Middle frontal gyrus (tissue), 1 donor: ENCODE measurements at regions not wholly inside any gene's neighbourhood (a gene's known extent, or its start where the extent isn't known, plus 50 kb on each side); places are given as distances from the start of the nearest gene placed in this dataset.
A peak's percentile ranks its signal among the peaks of the same experiment; 100 is the strongest.
"Not testable (repeated sequence)": the region's sequence is repeated elsewhere in the genome, so short reads cannot be mapped to it uniquely, and the experiment has no call there.

Experiments
- DNase-seq: peaks from one replicate; pipeline ENCODE4 v3.0.0-alpha.2; 2015; ENCODE audit warnings: low spot score; ENCODE audit errors: extremely low spot score

GRCh38 chr9:136611606-136612005 lies 51.1 kb upstream of the EGFL7 start:
- DNase-seq: no peak

GRCh38 chr9:136611119-136611518 lies 51.6 kb upstream of the EGFL7 start:
- DNase-seq: no peak

DNA sequence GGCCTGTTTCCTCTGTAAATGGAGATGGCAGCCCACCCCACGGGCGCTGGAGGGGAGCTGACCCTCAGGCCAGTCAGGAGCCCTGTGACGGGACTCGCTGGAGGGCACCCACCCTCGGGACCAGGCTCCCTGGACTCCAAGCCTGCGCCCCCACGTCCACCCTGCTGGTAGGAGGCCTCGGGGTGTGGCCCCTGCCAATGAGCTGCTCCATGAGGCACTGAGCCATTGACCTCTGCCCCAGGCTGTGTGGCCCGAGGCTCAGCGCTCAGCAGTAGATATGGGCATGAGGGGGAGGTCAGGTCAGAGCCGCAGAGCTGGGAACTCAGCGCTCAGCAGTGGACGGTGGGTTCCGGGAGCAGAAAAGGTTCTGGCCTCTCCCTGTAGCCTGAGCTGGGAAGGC lies 52.3 kb upstream of the EGFL7 start:
- DNase-seq: no peak

DNA sequence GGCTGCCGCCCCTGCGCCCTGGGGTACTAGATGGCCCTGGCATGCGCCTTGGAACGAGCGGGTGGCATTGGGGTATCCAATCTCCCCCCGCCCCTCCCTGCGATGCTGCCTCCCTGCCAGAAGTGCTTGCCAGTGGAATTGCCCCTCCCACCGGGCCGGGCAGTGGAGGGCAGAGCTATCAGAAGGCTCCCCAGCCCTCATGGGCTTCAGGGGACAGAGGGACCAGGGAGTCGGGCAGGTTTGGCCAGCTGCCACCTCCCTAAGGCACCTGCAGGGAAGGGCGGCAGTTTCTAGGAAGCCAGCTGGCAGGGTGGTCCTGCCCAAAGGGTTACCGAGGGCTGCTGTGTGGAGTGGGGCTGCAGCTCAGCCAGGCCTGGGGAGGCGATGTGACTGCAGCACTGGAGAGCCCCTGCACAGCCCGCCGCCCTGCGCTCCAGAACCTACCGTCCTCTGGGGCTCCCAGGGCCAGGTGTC lies 52.8 kb upstream of the EGFL7 start:
- no peak for DNase-seq

GRCh38 chr9:136609160-136609475 lies 53.6 kb upstream of the EGFL7 start:
- DNase-seq: no peak

DNA sequence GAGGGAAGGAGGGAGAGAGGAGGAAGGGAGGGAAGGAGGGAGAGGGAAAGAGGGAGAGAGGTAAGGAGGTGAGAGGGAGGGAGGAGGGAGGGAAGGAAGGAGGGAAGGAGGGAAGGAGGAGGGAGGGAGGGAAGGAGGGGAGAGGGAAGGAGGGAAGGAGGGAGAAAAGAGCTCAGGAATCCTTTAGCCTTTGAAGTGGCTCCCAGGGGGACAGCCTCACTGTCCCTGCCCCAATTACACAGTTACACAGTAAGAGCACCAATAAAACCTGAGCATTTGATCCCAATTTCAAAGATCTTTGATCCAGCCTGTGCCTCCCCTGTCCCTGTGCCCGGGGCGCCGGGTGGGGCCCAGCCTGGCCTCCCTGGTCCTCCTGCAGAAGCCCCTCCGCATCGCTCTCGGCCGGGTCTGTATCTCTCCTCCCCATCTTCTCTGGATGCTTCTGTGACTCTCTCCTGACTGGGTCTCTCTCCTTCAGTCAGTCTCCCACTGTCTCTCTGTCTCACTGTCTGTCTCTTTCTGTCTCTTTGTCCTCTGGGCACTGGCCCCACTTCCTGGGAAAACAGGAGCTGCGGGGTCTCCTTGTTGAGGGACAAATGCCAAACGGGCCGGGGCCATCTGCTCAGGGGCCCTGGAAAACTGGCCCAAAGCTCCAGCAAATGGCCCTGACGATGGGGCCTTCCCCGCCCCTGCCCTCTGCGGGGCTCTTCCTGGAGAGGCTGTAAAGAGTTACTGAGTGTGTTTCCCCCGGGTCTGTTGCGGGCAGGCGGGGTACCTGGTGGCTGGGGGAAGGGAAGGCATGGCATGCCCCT lies 54.2 kb upstream of the EGFL7 start:
- no peak for DNase-seq

- DNase-seq: no peak
Observed at GRCh38 chr9:136607334-136607919, 55.3 kb upstream of the EGFL7 start.

GRCh38 chr9:136606687-136607333 lies 55.9 kb upstream of the EGFL7 start:
- no peak for DNase-seq

GRCh38 chr9:136605988-136606660 lies 56.6 kb upstream of the EGFL7 start:
- no peak for DNase-seq

GRCh38 chr9:136604823-136605525 lies 57.7 kb upstream of the EGFL7 start:
- no peak for DNase-seq

DNA sequence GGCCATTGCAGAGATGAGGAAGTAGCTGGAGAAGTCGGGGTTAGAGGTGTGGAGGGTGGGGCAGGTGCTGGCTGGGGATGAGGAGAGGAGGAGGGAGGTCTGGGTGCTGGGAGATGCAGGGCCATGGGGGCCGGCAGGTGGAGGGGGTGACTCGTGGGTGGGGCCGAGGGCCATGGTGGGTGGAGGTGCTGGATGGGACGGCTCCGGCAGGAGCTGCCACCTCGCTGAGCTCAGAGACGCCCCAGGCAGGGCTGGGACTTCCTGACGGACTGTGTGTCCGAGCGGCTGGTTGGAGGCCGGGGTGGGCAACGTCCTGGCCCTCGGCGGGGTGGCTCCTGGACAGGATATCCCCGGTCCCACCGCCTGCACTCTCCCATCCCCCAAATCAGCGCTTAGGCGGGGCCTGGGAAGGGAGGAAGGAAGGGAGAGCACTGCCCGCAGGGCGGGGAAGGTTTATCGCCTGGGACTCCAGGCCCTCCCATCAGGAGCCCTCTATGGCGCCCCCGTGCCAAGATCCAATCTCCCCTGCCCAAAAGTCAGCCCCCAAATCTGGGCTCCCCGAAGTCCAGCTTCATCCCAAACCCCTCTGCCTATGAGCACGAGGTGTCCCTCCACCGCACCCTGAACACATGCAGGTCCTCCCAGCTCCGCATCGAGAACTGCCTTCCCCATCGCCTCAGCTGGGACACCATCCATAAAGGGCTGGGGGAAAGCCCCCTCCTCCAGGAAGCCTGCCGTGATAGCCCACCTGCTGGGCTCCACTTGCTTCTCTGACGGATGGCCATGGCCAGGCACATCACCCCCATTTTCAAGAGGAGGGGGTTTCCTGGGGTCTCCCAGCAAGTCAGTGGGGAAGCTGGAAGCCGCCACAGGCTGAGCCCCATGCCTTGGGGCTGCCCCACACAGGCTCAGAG lies 58.3 kb upstream of the NOTCH1 start:
- DNase-seq: no peak

GRCh38 chr9:136603216-136603615 lies 57.4 kb upstream of the NOTCH1 start:
- no peak for DNase-seq

- DNase-seq: no peak
Observed at GRCh38 chr9:136602193-136602885, 56.5 kb upstream of the NOTCH1 start.

DNA sequence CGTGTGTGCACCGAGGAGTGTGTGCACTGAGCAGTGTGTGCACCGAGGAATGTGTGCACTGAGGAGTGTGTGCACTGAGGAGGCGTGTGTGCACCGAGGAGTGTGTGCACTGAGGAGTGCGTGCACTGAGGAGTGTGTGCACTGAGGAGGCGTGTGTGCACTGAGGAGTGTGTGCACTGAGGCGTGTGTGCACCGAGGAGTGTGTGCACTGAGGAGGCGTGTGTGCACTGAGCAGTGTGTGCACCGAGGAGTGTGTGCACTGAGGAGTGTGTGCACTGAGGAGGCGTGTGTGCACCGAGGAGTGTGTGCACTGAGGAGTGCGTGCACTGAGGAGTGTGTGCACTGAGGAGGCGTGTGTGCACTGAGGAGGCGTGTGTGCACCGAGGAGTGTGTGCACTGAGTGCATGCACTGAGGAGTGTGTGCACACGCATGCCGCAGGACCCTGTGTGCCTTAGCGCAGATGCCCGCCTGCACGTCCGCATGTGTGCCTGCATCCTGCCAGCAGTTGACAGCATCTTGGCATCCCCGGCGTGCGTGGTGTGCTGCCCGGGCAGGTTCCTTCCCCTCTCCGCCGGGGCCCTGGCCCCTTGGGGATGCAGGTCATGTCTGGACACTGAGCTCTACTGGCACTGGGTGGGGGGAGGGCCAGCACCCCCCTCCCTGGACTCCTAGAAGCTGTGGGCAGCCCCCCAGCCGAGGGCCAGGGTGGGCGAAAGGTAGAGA lies 55.6 kb upstream of the NOTCH1 start:
- not testable (repeated sequence) for DNase-seq

GRCh38 chr9:136599811-136600660 lies 54.2 kb upstream of the NOTCH1 start:
- DNase-seq: peak; percentile 21

DNA sequence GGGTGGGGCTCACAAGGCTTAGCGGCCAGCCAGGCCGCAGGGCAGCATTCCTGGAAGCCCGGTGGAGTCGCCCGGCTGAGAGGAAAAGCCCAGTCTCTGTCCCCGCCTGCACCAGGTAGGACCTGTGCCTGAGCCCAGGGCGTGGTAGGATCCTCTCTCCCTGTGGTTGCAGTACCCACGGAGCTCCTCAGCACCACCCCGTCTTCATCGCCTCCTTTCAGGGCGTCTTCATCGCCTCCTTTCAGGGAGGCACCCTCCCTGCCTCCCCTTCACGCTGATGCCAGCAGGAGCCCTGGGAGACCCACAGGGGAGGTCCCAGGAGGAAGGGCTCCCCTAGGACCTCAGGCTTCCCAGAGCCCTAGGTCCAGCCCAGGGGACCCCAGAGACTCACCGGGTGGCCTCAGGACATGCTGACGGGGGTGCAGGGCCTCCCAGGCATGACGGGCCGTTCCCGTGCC lies 53.3 kb upstream of the NOTCH1 start:
- no peak for DNase-seq

- DNase-seq: not testable (repeated sequence)
Observed at GRCh38 chr9:136598390-136599073, 52.7 kb upstream of the NOTCH1 start.
